LNCAP (cell line): ENCODE measurements at regions not wholly inside any gene's neighbourhood (a gene's known extent, or its start where the extent isn't known, plus 50 kb on each side); places are given as distances from the start of the nearest gene placed in this dataset.

ENCODE experiments used
- TF ChIP-seq, protein P1 (sequence below): fragments of 450-650 bp; IDR thresholded peaks from 2 replicates; pipeline ENCODE4 v1.5.1; 2017; ENCODE audit warnings: mild to moderate bottlenecking

DNA sequence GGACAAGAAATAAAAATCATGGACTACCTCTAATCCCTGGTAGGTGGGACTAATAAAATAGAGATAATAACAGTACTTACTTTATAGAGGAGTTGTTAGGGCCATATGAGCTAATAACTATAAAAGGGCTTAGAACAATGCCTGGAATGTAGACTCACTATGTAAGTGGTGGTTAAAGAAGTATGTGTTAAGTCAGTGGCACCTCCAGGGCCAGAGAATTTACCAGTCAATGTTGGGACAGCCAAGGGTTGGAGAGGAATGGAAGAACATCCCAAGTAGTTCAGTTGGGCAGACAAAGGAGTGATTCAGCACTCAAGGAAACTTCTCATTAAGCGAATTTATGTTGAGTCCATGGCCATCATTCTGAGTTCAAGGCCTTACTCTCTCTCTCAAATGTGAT is 116.8 kb downstream of the OTOR start:
- TF ChIP-seq, protein P1, sequence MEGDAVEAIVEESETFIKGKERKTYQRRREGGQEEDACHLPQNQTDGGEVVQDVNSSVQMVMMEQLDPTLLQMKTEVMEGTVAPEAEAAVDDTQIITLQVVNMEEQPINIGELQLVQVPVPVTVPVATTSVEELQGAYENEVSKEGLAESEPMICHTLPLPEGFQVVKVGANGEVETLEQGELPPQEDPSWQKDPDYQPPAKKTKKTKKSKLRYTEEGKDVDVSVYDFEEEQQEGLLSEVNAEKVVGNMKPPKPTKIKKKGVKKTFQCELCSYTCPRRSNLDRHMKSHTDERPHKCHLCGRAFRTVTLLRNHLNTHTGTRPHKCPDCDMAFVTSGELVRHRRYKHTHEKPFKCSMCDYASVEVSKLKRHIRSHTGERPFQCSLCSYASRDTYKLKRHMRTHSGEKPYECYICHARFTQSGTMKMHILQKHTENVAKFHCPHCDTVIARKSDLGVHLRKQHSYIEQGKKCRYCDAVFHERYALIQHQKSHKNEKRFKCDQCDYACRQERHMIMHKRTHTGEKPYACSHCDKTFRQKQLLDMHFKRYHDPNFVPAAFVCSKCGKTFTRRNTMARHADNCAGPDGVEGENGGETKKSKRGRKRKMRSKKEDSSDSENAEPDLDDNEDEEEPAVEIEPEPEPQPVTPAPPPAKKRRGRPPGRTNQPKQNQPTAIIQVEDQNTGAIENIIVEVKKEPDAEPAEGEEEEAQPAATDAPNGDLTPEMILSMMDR: no peak

DNA sequence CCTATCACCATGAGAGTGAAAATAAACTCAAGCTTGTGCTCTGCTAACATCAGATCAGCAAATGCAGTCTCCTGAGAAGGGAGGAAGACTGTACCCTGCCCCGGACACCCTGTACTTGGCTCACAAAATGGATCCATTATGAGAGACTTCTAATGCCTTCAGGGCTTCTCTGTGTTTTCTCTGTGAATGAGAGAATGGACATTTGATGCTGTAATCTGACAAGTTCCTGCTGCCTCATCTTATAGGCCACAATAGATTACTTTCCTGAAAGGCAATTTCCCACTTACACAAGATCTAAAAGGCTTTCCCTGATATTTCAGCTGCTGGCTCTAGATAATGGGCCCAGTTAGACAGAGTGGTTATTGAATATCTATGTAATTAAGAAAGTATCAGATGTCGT is 117.2 kb downstream of the OTOR start:
- TF ChIP-seq, protein P1: no peak

DNA sequence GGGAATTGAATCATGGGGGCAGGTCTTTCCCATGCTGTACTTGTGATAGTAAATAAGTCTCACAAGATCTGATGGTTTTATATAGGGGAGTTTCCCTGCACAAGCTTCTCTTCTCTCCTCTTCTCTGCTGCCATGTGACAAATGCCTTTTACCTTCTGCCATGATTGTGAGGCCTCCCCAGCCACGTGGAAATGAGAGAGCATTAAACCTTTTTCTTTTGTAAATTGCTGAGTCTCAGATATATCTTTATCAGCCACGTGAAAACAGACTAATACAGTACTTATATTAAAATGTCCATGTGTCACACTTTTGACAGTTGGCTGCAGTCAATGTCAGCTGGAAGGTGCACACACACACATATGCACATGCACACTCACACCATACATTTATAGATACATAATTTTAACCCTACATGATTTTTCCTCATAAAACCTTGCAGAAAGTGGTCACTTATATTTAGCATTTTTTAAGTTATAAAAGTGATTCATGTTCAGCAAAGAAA is 128.9 kb downstream of the OTOR start:
- TF ChIP-seq, protein P1: no peak

DNA sequence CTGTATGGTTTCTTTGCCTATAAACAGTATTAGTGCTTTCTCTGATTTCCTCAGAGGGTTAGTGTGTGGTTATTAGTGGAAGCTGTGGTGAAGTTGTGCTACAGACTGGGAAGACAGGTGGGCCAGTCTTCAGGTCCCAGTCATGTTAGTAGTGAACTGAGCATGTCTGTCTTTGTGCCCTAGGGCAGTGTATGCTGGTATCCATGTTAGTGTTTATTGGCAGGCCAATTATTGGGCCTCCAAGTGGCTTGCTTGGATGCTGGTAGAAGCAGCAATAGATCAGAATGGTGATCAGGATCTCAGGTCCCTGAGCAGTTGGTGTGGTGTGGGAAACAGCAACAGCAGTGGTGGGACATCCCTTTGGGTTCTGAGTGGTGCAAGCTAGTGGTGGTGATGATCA is 137.6 kb downstream of the OTOR start:
- TF ChIP-seq, protein P1: no peak

DNA sequence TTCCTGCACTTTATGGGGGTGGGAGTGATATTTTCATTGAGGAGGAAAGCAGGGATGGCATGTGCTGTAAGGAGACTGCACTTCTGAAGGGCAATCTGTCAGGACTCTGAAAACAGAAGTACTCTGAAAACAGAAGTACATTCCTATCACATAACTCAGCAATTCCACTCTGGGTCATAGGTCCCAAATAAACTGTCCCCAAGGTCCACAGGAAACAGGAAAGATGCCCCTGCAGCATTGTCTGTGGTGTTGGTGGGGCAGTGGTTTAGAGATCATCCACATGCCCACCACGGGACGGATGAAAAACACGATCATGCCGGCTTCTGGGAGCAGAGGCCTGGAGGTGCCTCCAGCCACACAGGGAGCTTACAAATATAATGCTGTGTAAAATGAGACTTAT is 150.3 kb downstream of the OTOR start:
- TF ChIP-seq, protein P1: no peak

DNA sequence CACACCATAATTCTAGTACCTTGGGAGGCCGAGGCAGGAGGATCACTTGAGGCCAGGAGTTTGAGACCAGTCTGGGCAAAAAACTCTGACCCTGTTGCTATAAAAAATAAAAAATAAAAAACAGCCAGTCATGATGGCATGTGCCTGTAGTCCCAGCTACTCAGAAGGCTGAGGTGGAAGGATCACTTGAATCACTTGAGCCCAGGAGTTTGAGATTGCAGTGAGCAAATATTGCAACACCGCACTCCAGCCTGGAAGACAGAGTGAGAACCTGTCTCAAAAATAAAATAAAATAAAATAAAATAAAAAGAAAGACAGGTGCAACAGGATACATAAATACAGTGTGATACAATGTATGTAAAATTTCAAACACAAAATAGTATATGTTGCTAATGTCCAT is 154.5 kb downstream of the OTOR start:
- TF ChIP-seq, protein P1: no peak

DNA sequence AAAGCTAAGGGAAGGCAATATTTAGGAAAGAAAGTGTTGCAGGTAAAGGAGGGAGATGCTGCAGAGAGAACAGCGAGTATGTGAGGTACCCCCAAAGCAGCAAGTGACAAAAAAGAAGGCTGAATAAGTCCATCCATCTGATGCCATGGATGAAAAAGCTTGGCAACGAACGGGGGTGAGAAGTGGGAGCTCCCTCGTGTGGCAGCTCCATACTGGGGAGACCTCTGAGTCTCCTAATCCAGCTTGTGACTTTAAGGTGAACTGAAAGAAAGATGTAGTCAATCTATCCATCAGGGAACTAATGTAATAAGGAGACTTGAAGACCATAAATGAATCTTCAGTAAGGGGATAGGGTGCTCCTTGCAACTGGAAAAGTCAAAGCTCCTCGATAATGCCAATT is 156.6 kb downstream of the OTOR start:
- TF ChIP-seq, protein P1: no peak

DNA sequence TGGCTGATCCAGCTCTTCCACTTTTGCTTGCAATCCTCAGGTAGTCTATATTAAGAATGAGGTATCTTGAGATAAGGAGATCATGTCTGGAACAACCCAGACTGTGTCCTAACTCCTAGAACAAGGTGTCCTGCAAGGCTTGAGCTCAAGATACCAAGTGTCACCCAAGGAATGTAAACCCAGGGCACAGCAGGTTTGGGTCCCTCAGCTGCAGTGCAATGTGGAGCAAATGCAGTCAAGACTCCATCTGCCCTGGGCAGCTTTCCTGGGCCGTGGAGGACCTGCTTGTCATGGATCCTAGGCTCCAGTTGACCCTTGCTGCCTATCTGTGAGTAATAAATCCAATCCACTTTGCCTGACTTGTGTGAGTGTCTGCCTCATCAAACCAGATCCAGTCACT is 166.1 kb downstream of the OTOR start:
- TF ChIP-seq, protein P1: no peak
